ENCODE measurements at regions not wholly inside any gene's neighbourhood (a gene's known extent, or its start where the extent isn't known, plus 50 kb on each side); places are given as distances from the start of the nearest gene placed in this dataset.

DNA sequence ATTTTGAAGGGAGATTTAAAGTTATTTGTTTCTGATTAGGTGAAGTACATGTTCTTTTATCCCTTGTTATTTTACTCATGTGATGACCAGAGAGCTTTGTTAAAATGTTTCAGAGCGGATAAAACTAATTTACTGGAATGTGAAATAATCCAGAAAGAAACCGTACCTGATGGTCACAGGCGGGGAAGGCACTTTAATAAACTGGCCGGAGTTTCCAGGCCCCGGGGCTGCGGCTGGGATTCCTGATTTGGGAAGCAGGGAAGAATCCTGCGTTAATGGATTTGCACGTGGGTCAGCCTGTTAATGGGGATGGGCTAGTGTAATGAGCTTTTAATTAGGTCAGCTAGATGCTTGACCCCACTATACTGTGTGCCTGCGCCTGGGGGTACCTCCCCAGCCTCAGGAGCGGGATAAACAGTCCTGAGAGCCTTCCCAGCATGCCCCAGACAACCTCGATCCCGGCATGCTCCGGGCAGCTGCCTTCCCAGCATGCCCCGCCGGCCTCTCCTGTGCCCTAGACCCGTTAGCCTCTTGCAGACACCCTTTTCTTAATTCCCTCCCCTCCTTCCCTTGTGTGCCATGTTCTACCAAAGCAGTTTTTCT lies 208.6 kb upstream of the CDKN3 start:
- no peak overlapping the region for H3K4me3 Mint-ChIP-seq
- ATAC-seq (no peak), DNase-seq (no peak)
- H3K36me3 Mint-ChIP-seq (ENCODE audit: low read depth), result no peaks in the 10 kb centered on the region
- H3K4me1 Mint-ChIP-seq, result no peaks in the 10 kb centered on the region
- H3K9me3 Mint-ChIP-seq, result no peaks in the 10 kb centered on the region
- no peak overlapping the region for H3K27ac Mint-ChIP-seq
- H3K27me3 Mint-ChIP-seq, result peaks cover 4% of the 10 kb centered on the region

DNA sequence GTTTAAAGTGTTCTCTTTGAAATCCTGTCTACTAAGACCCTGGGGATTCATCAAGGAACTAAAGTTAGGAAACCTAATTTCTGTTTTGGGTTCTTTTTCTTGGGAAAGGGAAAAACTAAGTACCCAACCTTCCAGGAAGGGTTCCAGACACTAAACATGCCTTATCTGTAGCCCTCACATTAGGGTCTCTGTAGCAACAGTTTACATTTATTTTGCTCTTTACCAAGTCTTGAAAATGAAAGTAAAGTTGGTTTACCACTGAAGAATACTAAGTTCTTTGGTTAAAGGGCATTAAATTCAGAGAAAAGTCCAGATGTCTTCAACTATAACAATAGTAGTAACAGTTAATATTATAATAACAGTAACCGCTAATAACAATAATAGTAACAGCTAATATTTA lies 207.5 kb upstream of the CDKN3 start:
- DNase-seq, result no peak
- no peaks in the 10 kb centered on the region for H3K4me1 Mint-ChIP-seq
- H3K4me3 Mint-ChIP-seq, result no peak overlapping the region
- no peaks in the 10 kb centered on the region for H3K36me3 Mint-ChIP-seq (ENCODE audit: low read depth)
- H3K9me3 Mint-ChIP-seq, result no peaks in the 10 kb centered on the region
- no peak for ATAC-seq
- H3K27me3 Mint-ChIP-seq, result peaks cover 2% of the 10 kb centered on the region
- H3K27ac Mint-ChIP-seq, result no peak overlapping the region

DNA sequence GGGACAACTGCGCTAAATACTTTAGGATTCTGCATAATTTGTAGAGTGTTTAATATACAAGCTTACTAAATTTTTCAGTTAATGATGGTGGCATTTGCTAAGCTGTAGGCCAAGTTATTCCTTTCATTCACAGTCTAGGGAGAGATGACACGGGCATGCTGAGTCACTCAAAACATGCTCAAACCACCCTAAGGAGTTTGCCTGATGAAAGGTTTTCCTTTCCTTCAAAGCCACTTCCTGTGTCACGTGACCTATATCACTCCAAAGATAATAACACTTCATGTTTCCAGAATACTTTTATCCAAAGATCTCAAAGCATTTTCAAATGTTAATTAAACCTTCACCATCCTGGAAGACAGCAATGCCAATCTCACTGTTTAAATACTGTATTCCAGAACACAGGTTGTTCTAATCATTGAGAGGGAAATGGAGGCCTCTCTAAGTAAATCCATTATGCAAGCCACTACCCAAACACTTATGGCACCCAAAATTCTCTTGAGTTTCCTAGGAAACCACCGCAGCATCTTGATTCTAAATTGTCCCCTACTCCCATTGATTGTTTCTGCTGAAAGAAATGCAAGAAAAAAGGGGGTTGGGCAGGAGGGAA lies 207.0 kb upstream of the CDKN3 start:
- H3K9me3 Mint-ChIP-seq, result no peaks in the 10 kb centered on the region
- peaks cover 2% of the 10 kb centered on the region for H3K27me3 Mint-ChIP-seq
- H3K4me1 Mint-ChIP-seq, result no peaks in the 10 kb centered on the region
- H3K4me3 Mint-ChIP-seq, result no peak overlapping the region
- no peak overlapping the region for H3K27ac Mint-ChIP-seq
- DNase-seq (no peak), ATAC-seq (no peak)
- no peaks in the 10 kb centered on the region for H3K36me3 Mint-ChIP-seq (ENCODE audit: low read depth)

DNA sequence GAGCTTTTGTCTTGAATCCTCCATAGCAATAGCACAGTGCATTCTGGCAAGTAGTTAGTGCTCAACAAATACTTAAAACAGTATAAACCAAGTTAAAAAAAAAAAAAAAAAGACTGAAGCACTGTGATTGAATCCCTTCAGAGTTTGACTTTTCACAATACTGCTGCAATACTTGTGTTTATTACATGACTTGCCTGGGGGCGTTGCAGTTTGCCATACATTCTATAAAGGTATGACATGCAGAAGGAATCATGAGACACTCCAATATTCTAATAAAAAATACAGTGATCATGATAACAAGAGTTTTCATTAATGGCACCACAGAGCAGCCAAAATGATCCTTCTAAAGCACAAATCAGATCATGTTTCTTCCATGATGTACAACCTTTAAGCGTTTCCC lies 205.0 kb upstream of the CDKN3 start:
- Mint-ChIP-seq H3K4me1 (no peaks in the 10 kb centered on the region), H3K27me3 (peaks cover 2% of the 10 kb centered on the region), H3K36me3 (ENCODE audit: low read depth) (no peaks in the 10 kb centered on the region), H3K9me3 (no peaks in the 10 kb centered on the region), H3K27ac (no peak overlapping the region), H3K4me3 (no peak overlapping the region)
- ATAC-seq (no peak), DNase-seq (no peak)

DNA sequence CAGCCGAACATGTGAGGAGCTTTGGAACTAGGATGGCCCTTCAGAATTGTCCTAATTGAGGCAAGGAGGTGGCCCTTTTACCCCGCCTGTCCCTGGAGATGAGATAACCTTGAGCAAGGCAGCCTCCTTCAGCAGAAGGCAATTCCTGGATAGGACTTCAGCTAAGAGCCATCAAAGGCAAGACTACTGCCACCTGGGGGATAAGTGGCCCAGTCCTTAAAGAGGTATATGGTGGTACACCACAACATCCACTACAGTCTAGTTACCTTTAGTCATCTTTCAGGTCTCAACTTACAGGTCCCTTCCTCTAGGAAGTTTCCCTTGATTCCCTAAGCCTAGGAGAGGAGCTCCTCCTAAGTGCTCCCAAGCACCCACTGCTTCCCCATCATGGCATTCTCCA lies 204.2 kb upstream of the CDKN3 start:
- Mint-ChIP-seq H3K4me3 (no peak overlapping the region), H3K27ac (no peak overlapping the region), H3K4me1 (no peaks in the 10 kb centered on the region), H3K36me3 (ENCODE audit: low read depth) (no peaks in the 10 kb centered on the region), H3K9me3 (no peaks in the 10 kb centered on the region), H3K27me3 (peaks cover 2% of the 10 kb centered on the region)
- DNase-seq (no peak), ATAC-seq (no peak)

DNA sequence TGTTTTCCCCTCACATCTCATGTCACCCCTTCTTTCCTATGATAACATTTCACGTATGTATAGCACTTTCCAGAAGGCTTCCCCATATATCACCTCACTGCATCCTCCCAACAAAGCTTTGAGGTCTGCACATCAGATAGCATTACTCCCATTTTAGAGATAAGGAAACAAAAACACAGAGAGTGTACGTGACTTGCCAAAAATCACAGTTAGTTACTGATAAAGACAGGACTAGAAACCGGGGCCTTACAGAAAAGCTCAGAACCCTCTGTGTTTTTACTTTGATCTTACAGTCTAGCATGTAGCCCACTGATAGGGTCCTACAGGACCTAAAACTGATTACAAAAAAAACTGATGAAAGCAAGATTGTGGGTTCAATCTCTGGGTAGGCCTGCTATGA lies 202.9 kb upstream of the CDKN3 start:
- Mint-ChIP-seq H3K4me1 (no peaks in the 10 kb centered on the region), H3K27me3 (peaks cover 2% of the 10 kb centered on the region), H3K27ac (no peak overlapping the region), H3K4me3 (no peak overlapping the region), H3K9me3 (no peaks in the 10 kb centered on the region), H3K36me3 (ENCODE audit: low read depth) (no peaks in the 10 kb centered on the region)
- DNase-seq (no peak), ATAC-seq (no peak)

DNA sequence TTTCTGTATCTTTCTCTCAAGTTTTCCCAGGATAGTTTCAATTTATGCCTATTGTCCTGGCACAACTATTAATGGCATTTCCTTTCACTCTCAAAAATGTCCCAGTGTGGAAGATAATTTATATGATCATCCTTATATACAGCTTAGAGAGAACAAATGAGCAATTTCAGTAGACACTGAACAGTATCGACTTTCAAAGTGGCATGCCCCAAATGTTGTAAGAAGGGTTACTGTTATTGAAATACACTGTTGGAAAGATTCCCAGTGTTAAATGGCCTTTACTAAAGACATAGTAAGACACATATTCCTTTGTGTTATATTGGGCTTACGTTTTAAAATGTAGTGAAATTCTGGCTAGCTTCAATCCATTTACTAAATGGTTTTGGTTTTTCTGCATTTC lies 202.3 kb upstream of the CDKN3 start:
- no peak for ATAC-seq
- H3K4me3 Mint-ChIP-seq, result no peak overlapping the region
- H3K9me3 Mint-ChIP-seq, result no peaks in the 10 kb centered on the region
- H3K27ac Mint-ChIP-seq, result no peak overlapping the region
- no peak for DNase-seq
- H3K36me3 Mint-ChIP-seq (ENCODE audit: low read depth), result no peaks in the 10 kb centered on the region
- H3K27me3 Mint-ChIP-seq, result peaks cover 2% of the 10 kb centered on the region
- H3K4me1 Mint-ChIP-seq, result no peaks in the 10 kb centered on the region

DNA sequence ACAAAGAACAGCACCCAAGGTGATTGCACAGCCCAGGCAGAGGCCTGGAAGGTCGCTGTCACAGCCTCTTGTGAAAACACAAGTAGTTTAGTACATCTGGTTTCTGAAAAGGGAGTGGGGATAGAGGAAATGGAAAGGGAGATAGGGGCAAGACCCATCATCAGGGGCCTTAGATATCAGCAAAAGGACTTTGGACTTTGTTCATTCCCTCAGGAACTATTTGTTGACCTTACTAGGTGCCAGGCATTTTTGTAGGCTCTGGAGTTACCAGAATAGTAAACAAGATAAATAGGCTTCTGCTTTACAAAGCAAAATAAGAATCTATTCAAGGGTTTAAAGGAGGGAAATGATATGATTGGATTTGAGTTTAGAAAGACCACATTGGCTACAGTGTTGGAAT lies 199.4 kb upstream of the CDKN3 start:
- Mint-ChIP-seq H3K27ac (no peak overlapping the region), H3K9me3 (no peaks in the 10 kb centered on the region), H3K27me3 (no peaks in the 10 kb centered on the region), H3K4me1 (no peaks in the 10 kb centered on the region), H3K36me3 (ENCODE audit: low read depth) (no peaks in the 10 kb centered on the region), H3K4me3 (no peak overlapping the region)
- DNase-seq, result no peak
- ATAC-seq, result no peak

DNA sequence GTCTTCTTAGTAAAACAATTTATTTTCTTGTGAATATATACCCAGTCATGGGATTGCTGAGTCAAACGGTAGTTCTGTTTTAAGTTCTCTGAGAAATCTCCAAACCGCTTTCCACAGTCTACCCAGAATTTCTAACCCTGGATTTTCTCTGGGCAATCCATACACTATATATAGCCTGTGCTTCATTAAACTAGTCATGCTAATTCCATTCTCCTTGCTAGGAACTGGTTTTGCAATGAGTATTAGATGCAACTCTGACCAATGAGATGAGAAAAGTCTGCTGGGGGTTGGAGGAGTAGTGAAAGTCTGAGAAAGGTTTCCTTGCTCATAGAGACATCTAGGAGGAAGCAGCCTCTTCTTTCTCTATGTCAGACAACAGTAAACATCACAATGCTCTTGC lies 196.1 kb upstream of the CDKN3 start:
- ATAC-seq, result no peak

DNA sequence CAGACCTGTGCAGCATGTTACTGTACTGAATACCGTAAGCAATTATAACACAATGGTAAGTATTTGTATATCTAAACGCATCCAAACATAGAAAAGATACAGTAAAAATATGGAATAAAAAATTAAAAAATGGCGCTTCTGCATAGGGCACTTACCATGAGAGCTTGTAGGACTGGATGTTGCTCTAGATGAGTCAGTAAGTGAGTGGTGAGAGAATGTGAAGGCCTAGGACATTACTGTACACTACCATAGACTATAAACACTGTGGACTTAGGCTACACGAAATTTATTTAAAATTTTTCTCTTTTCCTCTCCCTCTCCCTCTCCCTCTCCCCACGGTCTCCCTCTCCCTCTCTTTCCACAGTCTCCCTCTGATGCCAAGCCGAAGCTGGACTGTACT lies 194.5 kb upstream of the CDKN3 start:
- Mint-ChIP-seq H3K4me1 (no peaks in the 10 kb centered on the region), H3K36me3 (ENCODE audit: low read depth) (no peaks in the 10 kb centered on the region), H3K9me3 (no peaks in the 10 kb centered on the region), H3K27me3 (peaks cover 4% of the 10 kb centered on the region), H3K4me3 (no peak overlapping the region), H3K27ac (no peak overlapping the region)
- DNase-seq (no peak), ATAC-seq (no peak)

More for the DNA sequence above, 196.1 kb upstream of the CDKN3 start:
- H3K36me3 Mint-ChIP-seq (ENCODE audit: low read depth), result no peaks in the 10 kb centered on the region
- no peaks in the 10 kb centered on the region for H3K9me3 Mint-ChIP-seq
- no peaks in the 10 kb centered on the region for H3K27me3 Mint-ChIP-seq
- H3K4me1 Mint-ChIP-seq, result no peaks in the 10 kb centered on the region
- no peak overlapping the region for H3K27ac Mint-ChIP-seq
- no peak overlapping the region for H3K4me3 Mint-ChIP-seq
- no peak for DNase-seq

DNA sequence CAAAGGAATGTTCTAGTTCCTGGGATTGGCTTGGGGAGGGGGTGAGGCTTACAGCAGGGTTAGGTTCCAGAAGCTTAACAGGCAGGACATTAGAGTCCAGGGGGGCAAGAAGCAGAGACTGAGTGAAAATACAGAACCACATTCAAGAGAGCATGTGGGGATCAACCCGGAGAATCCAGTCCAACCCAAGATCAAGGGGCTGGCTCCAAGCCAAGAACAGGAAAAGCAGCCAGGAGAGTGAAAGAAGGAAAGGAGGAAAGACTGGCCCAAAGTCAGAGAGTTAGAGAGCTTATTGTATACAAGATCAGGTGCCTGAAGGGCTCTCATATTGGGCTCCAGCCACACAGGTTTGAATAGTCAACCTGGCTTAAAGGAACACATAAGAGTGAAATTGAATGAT lies 190.3 kb upstream of the CDKN3 start:
- Mint-ChIP-seq H3K27me3 (peaks cover 11% of the 10 kb centered on the region), H3K4me3 (no peak overlapping the region), H3K4me1 (no peaks in the 10 kb centered on the region), H3K27ac (no peak overlapping the region), H3K36me3 (ENCODE audit: low read depth) (no peaks in the 10 kb centered on the region), H3K9me3 (no peaks in the 10 kb centered on the region)
- ATAC-seq, result no peak
- no peak for DNase-seq

DNA sequence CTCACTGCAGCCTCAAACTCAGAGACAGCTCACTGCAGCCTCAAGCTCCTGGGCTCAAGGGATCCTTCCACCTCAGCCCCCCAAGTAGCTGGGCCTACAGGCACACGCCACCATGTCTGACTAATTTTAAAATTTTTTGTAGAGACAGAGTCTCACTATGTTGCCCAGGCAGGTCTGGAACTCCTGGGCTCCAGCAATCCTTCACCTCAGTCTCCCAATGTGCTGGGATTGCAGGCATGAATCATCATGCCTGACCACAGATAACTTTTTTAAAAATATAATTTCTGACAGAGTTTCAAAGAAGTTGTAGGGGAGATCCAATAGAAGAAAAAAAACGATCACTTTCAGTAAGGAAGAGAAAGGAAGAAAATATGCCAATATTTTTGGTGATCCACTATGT lies 189.7 kb upstream of the CDKN3 start:
- Mint-ChIP-seq H3K9me3 (no peaks in the 10 kb centered on the region), H3K4me3 (no peak overlapping the region), H3K4me1 (no peaks in the 10 kb centered on the region), H3K27me3 (peaks cover 14% of the 10 kb centered on the region), H3K27ac (no peak overlapping the region), H3K36me3 (ENCODE audit: low read depth) (no peaks in the 10 kb centered on the region)
- DNase-seq (no peak), ATAC-seq (no peak)

DNA sequence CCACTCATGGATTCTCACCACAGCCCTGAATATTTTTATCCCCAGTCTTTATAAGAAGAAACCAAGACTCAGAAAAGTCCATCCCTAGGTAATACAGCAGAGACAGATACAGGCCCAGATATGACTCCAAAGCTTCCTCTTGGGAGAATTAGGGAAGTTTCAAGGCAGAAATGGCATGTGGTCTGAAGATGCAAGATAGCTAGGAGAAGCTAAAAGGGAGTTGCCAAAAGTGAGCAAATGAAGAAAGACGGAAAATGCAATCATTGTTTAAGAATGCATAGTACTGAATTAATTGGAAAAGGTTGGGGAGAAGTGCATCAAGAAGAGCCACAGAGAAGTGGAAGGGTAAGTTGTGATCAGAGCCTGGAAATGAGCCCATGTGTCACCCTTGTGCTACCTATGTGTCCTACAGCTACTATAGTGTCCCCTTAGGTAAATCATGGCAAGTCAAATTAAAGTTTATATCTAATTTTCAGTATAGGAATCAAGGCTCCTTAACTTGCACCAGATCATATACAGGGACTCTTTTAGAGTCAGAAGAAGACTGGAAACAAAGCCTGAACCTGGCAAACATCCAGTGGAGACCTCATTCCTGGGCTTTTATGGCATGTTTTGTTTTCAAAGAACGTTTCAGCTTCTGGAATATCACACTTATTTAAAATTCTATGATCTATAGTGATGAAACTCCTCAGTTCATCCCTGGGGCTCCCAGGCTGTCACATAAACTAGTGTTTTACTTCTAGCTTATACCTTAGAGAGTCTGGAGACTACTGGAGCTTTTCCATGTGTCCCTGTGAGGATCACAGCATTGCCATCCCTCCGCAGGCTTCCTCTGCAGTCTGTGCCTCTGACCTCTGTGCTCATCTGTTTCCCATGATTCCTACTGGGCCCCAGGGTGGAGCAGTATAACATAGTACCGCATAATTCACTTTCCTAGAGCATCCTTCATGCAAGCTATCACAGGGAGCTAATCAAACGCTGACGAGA lies 189.0 kb upstream of the CDKN3 start:
- no peak for DNase-seq
- Mint-ChIP-seq H3K4me1 (no peaks in the 10 kb centered on the region), H3K27me3 (peaks cover 15% of the 10 kb centered on the region), H3K9me3 (no peaks in the 10 kb centered on the region), H3K4me3 (no peak overlapping the region), H3K27ac (no peak overlapping the region), H3K36me3 (ENCODE audit: low read depth) (no peaks in the 10 kb centered on the region)
- no peak for ATAC-seq

DNA sequence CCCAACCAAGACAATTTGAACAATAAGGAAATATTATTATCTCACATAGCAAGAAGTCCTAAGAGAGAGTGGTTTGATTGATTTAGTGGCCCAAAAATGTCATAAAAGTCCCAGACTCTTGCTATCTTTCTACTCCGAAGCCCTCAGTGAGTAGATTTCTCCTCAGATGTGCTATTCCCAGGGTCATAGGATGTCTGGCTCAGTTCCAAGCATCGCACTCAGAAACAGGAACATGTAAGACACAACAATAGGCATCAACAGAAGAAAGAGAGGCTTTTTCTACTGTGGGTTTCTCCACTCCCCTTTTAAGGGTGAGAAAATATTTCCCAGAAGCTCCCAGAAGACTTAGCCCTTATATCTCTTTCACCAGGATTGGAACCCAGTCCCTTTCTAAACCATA lies 188.1 kb upstream of the CDKN3 start:
- Mint-ChIP-seq H3K9me3 (no peaks in the 10 kb centered on the region), H3K36me3 (ENCODE audit: low read depth) (no peaks in the 10 kb centered on the region), H3K27me3 (peaks cover 21% of the 10 kb centered on the region), H3K4me1 (no peaks in the 10 kb centered on the region), H3K27ac (no peak overlapping the region), H3K4me3 (no peak overlapping the region)
- ATAC-seq (no peak), DNase-seq (no peak)
